ENCODE measurements at regions not wholly inside any gene's neighbourhood (a gene's known extent, or its start where the extent isn't known, plus 50 kb on each side); places are given as distances from the start of the nearest gene placed in this dataset.
"Not testable (repeated sequence)": the region's sequence is repeated elsewhere in the genome, so short reads cannot be mapped to it uniquely, and the experiment has no call there.

DNA sequence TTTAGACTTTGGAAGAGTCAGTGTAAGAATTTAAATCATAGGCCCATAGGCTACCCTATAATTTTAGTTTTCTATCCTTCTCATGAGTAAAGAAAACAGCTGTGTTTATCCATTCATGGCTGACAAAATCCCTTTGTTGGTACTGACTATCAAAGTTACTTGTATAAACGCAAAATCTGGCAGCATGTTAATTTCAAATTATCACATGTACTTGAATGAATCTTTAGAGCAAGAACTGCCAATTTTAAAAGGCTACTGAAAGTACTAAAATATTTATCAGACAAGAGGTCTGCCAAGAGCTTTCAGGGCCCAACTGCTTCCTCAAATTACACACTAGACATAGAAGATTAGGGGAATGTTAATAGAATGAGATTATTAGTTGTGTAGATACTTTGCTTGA is 66.6 kb downstream of the MYL12B start:
- DNase-seq = peak in 1 of 2 experiments; percentile 16

- no peak for DNase-seq
Observed at GRCh38 chr18:3329471-3329870, 67.5 kb downstream of the MYL12B start.

DNA sequence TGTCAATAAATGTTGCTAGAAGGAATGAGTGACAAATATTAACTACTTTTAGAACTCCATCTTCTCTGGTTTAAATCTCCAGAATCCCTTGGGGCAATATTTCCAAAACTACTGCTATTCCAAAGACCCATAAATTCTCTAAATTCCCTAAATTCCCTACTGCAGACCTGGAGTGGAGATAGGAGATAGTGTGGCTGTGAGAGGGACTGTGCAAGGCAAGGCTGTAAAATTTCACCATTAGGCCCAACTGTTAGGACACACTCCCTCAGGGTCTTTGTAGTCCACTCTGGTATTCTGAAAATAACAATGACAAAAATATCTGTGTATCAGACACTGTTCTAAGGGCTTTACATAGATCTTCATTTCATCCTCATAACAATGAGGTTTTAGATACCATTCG is 67.9 kb downstream of the MYL12B start:
- no peak for DNase-seq

DNA sequence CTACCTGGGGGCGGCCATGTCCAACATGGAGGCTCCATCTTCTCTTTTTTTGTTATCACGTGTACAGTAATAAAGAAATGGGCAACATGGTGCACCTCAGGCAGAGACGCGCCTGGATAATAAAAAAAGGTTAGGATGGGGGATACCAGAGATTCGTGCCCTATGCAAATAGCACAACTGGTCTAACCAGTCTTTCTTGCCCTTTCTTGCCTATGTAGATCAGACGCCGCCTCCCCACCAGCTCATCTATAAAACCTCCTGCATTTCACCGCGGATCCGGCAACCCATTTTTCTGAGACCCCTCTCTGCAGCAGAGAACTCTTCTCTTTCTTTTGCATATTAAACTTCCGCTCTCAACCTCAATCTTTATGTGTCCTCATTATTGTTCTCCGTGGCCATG is 68.7 kb downstream of the MYL12B start:
- DNase-seq = no peak

- no peak for DNase-seq
Observed at GRCh38 chr18:3332376-3332775, 70.4 kb downstream of the MYL12B start.

GRCh38 chr18:3333056-3333720 is 71.3 kb downstream of the MYL12B start:
- no peak for DNase-seq

DNA sequence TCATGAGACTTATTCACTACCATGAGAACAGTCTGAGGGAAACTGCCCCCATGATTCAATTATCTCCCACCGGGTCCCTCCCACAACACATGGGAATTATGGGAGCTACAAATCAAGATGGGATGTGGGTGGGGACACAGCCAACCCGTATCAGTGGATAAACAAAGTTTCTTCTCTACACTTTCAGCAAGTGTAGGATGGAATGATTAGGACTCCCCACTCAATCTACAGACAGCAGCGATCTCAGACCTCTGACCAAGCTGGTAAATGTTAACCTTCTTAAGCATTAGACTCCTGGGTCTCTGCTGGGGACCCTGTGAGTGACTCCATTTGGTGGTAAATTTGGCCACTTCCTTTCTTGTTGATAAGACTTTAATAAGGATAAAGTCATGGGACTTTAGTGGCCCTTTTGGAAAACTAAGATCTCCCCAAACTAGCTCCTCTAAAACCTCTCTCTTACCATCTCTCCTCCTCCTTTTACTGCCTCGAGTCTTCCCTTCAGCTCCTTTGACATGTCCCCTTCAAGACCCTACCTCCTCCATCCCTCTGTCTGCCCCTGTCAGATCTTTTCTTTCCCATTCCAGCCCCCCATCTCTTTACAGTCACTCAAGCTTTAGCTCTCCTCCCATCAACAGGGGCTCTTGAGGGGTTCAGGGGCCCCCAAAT is 71.9 kb downstream of the MYL12B start:
- DNase-seq = no peak

DNA sequence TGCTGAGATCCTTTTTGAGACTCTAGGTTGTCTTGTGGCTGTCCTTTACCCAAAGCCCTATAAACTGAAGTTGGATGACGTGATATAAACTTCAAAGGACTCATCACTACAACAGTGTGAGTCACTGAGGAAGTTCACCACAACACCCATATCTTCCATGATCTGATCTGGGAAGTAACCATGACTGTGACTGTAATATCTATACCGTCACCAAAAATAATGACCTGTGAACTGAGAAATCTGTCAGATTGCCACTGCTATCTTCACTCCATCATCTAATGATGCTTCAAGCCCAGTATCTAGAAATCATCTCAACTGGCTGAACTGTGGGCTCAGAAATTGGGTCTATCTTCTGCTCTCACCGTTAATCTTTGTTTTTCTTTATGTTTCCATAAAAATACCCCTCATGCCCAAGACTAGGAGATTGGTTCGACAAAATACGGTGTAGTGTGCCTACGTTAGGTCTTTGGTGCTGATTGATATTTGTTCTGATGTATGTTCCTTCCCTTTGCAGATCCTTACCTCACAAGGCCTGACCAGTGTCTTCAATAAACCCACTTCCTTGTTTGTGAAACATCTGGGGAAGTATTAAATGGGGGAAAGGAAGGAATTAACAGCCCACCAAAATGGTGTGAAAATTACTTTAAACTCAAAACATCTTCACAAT is 78.2 kb downstream of the MYL12B start:
- DNase-seq = no peak

GRCh38 chr18:3340682-3341097 is 78.8 kb downstream of the MYL12B start:
- no peak for DNase-seq

GRCh38 chr18:3342628-3343027 is 80.7 kb downstream of the MYL12B start:
- DNase-seq = no peak

GRCh38 chr18:3345452-3345851 is 83.5 kb downstream of the MYL12B start:
- no peak for DNase-seq

- no peak for DNase-seq
Observed at GRCh38 chr18:3345885-3346284, 84.0 kb downstream of the MYL12B start.

DNA sequence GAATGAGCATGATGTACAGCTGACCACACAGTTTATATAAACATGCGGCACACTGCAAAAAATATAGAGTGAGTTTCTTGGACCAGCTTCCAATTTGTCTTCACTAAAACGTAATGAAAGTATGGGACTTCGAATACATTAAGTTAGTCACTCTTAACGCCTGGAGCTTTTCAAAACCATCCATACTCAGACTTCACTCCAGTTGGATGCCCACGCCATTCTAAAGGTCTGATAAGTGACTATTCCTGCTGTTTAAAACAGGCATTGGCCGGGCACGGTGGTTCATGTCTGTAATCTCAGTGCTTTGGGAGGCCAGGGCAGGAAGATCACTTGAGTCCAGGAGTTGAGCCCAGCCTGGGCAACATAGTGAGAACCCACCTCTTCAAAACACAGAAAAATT is 84.6 kb downstream of the MYL12B start:
- DNase-seq = no peak

DNA sequence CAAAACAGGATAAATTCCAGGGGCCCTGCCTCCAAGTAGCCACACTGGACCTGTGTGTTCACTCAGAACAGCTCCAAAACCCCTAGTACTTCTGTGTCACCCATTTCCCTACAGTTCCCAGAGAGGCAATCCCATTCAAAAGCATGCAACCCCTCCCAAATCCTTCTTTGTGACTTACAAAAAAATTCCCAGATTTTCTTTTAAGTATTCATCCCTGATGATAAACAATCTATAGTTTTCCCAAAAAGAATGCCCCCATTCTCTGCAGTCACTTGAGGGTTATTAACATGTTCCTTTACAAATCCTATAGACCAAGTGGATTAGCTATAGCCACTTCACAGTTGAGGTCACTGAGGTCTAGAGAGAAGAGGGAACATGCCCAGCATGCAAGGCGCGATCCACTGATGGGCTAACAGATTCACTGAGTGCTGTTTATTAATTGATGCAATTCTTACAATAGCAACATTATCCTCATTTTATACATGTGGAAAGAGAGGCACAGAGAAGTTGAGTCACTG is 85.4 kb downstream of the MYL12B start:
- DNase-seq = no peak

GRCh38 chr18:3348176-3348575 is 86.2 kb downstream of the MYL12B start:
- no peak for DNase-seq

DNA sequence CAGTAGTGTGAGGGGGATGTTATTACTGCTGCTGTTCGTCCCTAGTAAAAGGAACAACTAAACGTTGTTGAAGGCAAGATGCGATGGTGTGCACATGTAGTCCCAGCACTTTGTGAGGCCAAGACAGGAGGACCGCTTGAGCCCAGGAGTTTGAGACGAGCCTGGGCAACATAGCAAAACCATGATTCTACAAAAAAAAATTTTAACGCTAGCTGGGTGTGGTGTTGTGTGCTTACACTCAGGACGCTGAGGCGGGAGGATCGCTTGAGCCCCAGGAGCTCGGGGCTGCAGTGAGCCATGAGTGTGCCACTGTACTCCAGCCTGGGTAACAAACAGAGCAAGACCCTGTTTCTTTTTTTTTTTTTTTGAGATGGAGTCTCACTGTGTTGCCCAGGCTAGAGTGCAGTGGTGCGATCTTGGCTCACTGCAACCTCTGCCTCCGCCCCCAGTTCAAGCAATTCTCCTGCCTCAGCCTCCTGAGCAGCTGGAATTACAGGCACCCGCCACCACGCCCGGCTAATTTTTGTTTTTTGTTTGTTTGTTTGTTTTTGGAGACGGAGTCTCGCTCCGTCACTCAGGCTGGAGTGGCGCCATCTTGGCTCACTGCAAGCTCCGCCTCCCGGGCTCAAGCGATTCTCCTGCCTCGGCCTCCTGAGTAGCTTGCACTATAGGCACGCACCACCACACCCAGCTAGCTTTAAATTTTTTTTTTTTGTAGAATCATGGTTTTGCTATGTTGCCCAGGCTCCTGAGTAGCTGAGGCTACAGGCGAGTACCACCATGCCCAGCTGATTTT is 87.3 kb downstream of the MYL12B start:
- not testable (repeated sequence) for DNase-seq

DNA sequence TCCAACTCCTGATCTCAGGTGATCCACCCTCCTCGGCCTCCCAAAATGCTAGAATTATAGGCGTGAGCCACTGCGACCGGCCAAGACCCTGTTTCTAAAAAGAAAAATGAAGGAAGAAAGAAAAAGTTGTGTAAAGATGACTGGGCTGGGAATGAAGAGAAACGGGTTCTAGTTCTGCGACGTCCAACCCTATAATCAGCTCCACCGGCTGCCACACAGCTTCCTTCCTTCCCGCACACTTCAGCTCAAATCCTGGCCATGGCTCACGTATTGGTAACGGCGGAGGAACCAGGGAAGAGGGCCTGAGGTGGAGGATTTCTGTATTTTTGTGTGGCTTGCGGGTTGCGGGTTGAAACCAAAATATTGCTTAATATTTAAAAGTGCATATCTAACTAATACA is 88.1 kb downstream of the MYL12B start:
- DNase-seq = no peak

GRCh38 chr18:3350566-3351527 is 88.9 kb downstream of the MYL12B start:
- DNase-seq = no peak

DNA sequence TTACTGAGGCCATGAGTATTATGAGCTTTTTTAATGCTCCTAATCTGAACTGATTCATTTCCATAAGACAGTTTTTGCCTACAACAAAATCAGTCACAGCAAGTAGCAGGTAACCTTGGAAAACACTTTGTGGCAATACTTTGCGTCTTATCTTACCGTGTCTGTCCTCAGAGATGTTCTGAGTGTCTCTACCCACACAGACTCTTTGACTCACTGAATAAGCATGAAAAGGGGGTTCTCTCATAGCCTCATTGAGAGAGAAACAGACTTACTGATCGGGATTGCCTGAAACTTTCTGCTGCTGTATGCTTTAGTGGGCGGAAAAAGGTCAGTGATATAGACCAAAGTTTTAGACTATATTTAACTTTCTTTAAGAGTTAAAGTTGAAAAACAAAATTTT is 92.6 kb downstream of the MYL12B start:
- no peak for DNase-seq

GRCh38 chr18:3356614-3357013 is 93.4 kb upstream of the TGIF1 start:
- DNase-seq = no peak

GRCh38 chr18:3357516-3357915 is 92.5 kb upstream of the TGIF1 start:
- DNase-seq = no peak

GRCh38 chr18:3358310-3358709 is 91.7 kb upstream of the TGIF1 start:
- no peak for DNase-seq

Measured in NCI-H524 (cell line).